ENCODE measurements at regions not wholly inside any gene's neighbourhood (a gene's known extent, or its start where the extent isn't known, plus 50 kb on each side); places are given as distances from the start of the nearest gene placed in this dataset.

GRCh38 chr6:14903176-14904038 is 342.5 kb upstream of the JARID2 start:
- no peak for DNase-seq

- DNase-seq, result no peak
Observed at GRCh38 chr6:14905201-14905600, 340.7 kb upstream of the JARID2 start.

GRCh38 chr6:14906621-14907020 is 339.2 kb upstream of the JARID2 start:
- DNase-seq, result no peak

GRCh38 chr6:14910692-14911547 is 334.9 kb upstream of the JARID2 start:
- DNase-seq, result no peak

GRCh38 chr6:14912226-14912625 is 333.6 kb upstream of the JARID2 start:
- DNase-seq, result no peak

GRCh38 chr6:14912706-14913105 is 333.2 kb upstream of the JARID2 start:
- no peak for DNase-seq

- DNase-seq, result no peak
Observed at GRCh38 chr6:14913931-14914330, 331.9 kb upstream of the JARID2 start.

GRCh38 chr6:14915888-14916832 is 329.7 kb upstream of the JARID2 start:
- DNase-seq, result no peak

- no peak for DNase-seq
Observed at GRCh38 chr6:14917109-14917910, 328.6 kb upstream of the JARID2 start.

GRCh38 chr6:14918200-14918907 is 327.5 kb upstream of the JARID2 start:
- DNase-seq, result no peak

- DNase-seq, result no peak
Observed at GRCh38 chr6:14919038-14919670, 326.7 kb upstream of the JARID2 start.

GRCh38 chr6:14920276-14920675 is 325.6 kb upstream of the JARID2 start:
- DNase-seq, result no peak

- DNase-seq, result no peak
Observed at GRCh38 chr6:14921170-14921569, 324.7 kb upstream of the JARID2 start.

- DNase-seq, result no peak
Observed at GRCh38 chr6:14921878-14922671, 323.8 kb upstream of the JARID2 start.

GRCh38 chr6:14922706-14923460 is 323.0 kb upstream of the JARID2 start:
- DNase-seq, result no peak

- DNase-seq, result peak; percentile 74
Observed at GRCh38 chr6:14924126-14925024, 321.5 kb upstream of the JARID2 start.

GRCh38 chr6:14925025-14925698 is 320.7 kb upstream of the JARID2 start:
- DNase-seq, result no peak

- no peak for DNase-seq
Observed at GRCh38 chr6:14925699-14926026, 320.2 kb upstream of the JARID2 start.
